ENCODE measurements at regions not wholly inside any gene's neighbourhood (a gene's known extent, or its start where the extent isn't known, plus 50 kb on each side); places are given as distances from the start of the nearest gene placed in this dataset.

DNA sequence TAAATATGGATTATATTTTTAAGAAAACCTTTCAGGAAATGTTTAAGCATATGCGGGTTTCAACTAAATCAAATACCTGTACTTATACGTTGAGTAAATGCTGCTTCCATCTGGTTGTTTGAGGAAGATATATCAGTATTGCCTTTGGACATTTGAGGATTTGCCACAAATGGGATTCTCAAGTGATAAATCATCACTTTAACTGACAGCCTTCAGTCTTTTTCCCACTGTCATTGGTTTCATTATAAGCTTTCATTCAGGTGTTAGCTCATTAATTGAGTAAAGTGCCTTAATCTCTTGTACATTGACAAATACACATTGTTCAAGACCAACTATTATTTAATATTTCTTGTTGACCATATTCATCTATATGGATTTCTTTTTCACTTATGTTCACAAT is 217.2 kb downstream of the EDEM1 start:
- H3K4me1 ChIP-seq: no peaks in the 10 kb centered on the region
- ATAC-seq (no peak), DNase-seq (no peak)
- H3K27ac ChIP-seq: no peak overlapping the region
- WGBS, 4 donors: 83 to 92% (median 90%) methylated on average over 2 of the region's 2 CpGs
- no peaks in the 10 kb centered on the region for H3K9me3 ChIP-seq
- intact Hi-C loops (cut with DNase I): no loop called here
- H3K27me3 ChIP-seq: peaks cover 0 to 4% (median 0%) of the 10 kb centered on the region in 9 donors
- TF ChIP-seq, protein P1, sequence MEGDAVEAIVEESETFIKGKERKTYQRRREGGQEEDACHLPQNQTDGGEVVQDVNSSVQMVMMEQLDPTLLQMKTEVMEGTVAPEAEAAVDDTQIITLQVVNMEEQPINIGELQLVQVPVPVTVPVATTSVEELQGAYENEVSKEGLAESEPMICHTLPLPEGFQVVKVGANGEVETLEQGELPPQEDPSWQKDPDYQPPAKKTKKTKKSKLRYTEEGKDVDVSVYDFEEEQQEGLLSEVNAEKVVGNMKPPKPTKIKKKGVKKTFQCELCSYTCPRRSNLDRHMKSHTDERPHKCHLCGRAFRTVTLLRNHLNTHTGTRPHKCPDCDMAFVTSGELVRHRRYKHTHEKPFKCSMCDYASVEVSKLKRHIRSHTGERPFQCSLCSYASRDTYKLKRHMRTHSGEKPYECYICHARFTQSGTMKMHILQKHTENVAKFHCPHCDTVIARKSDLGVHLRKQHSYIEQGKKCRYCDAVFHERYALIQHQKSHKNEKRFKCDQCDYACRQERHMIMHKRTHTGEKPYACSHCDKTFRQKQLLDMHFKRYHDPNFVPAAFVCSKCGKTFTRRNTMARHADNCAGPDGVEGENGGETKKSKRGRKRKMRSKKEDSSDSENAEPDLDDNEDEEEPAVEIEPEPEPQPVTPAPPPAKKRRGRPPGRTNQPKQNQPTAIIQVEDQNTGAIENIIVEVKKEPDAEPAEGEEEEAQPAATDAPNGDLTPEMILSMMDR (IDR thresholded peaks at IDR 0.05): no peak
- TF ChIP-seq POLR2A (IDR thresholded peaks at IDR 0.05): no peak
- no peak overlapping the region for H3K4me3 ChIP-seq
- H3K36me3 ChIP-seq: no peaks in the 10 kb centered on the region

DNA sequence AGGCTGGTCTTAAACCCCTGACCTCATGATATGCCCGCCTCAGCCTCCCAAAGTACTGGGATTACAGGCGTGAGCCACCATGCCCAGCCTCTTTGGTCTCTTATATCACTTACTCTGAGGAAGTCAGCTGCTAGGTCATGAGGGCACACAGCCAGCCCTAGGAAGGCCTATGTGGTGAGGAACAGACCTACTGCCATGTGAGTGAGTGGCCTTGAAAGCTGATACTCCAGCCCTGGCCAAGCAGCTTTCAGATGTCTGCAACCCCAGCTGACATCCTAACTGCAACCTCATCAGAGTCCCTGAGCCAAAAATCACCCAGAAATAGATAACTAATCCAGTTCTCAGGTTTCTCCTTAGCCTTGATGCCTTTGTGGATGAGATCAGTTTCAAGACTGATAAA is 224.3 kb downstream of the EDEM1 start:
- Histone ChIP-seq H3K9me3 (peaks cover 0 to 7% (median 1%) of the 10 kb centered on the region in 12 donors), H3K36me3 (no peaks in the 10 kb centered on the region), H3K27ac (no peak overlapping the region), H3K27me3 (no peaks in the 10 kb centered on the region), H3K4me1 (no peaks in the 10 kb centered on the region), H3K4me3 (no peak overlapping the region)
- TF ChIP-seq, protein P1 (IDR thresholded peaks at IDR 0.05): no peak
- no peak for TF ChIP-seq POLR2A (IDR thresholded peaks at IDR 0.05)
- ATAC-seq: no peak
- no peak for DNase-seq
- intact Hi-C loops (cut with DNase I): no loop called here
- WGBS, 4 donors: 74 to 85% (median 80%) methylated on average over 2 of the region's 2 CpGs

DNA sequence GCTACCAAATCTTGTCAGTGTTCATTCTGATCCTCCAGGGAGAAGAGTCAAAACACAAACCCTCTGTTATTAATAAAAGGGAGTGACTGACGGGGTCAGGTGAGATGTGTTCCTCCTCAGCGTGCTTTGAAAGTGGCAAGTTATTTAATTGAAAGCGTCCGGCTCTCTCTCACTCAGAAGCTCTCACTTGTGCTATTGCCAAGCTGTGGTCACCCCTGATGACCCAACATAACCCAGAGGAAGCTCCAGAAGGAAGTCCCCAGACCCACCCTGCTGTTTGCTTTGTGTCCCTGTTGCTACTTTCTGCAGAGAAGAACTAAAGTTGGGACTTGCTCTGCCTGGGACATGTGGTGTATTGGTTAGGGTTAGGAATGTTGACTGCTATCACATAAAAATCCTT is 235.6 kb downstream of the EDEM1 start:
- H3K9me3 ChIP-seq: peaks cover 0 to 3% (median 0%) of the 10 kb centered on the region in 12 donors
- peaks cover 0 to 19% (median 0%) of the 10 kb centered on the region in 12 donors for H3K4me1 ChIP-seq
- H3K27me3 ChIP-seq: peaks cover 0 to 4% (median 0%) of the 10 kb centered on the region in 9 donors
- peak in 2 of 4 donors; percentile 43 to 58 for ATAC-seq
- TF ChIP-seq, protein P1 (IDR thresholded peaks at IDR 0.05): no peak
- no peak for TF ChIP-seq POLR2A (IDR thresholded peaks at IDR 0.05)
- intact Hi-C loops (cut with DNase I): no loop called here
- DNase-seq: peak in 1 of 5 donors; percentile 22
- no peaks in the 10 kb centered on the region for H3K36me3 ChIP-seq
- 35 to 61% (median 42%) methylated on average over 4 of the region's 4 CpGs for WGBS, 4 donors
- H3K27ac ChIP-seq: peak overlapping the region in 1 of 12 donors; percentile 67
- no peak overlapping the region for H3K4me3 ChIP-seq

DNA sequence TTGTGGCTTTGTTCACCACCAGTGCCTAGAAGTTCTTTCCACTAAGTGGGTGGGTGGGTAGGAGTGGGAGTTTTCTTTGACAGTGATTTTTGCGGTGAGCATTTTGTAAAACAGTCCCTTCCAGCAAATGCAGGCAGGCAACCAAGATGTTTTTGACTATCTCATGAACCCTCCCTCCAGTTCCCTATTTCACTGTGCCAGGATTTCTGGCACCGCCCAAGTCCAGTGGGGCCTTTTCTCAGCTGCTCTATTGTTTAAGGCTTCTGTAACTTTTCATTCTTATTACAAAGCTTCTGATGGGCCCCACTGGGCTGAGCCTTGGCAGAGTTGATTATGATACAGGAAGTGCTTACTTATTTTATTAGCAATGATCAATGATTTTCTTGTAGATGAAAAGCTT is 236.0 kb downstream of the EDEM1 start:
- Histone ChIP-seq H3K4me1 (peaks cover 0 to 19% (median 0%) of the 10 kb centered on the region in 12 donors), H3K27me3 (peaks cover 0 to 4% (median 0%) of the 10 kb centered on the region in 9 donors), H3K27ac (peak overlapping the region in 1 of 12 donors; percentile 67), H3K36me3 (no peaks in the 10 kb centered on the region), H3K9me3 (peaks cover 0 to under 1% (median 0%) of the 10 kb centered on the region in 12 donors), H3K4me3 (no peak overlapping the region)
- no peak for TF ChIP-seq POLR2A (IDR thresholded peaks at IDR 0.05)
- TF ChIP-seq, protein P1 (IDR thresholded peaks at IDR 0.05): no peak
- DNase-seq (peak in 1 of 5 donors; percentile 24), ATAC-seq (peak in 2 of 4 donors; percentile 20 to 50)
- intact Hi-C loops (cut with DNase I): no loop called here
- 37 to 62% (median 58%) methylated on average over 2 of the region's 2 CpGs for WGBS, 4 donors
